ENCODE measurements at regions not wholly inside any gene's neighbourhood (a gene's known extent, or its start where the extent isn't known, plus 50 kb on each side); places are given as distances from the start of the nearest gene placed in this dataset.

GRCh38 chr5:3542769-3543168 lies 52.9 kb upstream of the IRX1 start:
- Mint-ChIP-seq H3K4me1 (no peaks in the 10 kb centered on the region), H3K27ac (no peak overlapping the region), H3K9me3 (peaks cover 6% of the 10 kb centered on the region), H3K4me3 (no peak overlapping the region), H3K27me3 (no peaks in the 10 kb centered on the region), H3K36me3 (ENCODE audit: low read depth) (no peaks in the 10 kb centered on the region)
- ATAC-seq (replicated peaks): no peak

- H3K4me3 Mint-ChIP-seq: no peak overlapping the region
- H3K27ac Mint-ChIP-seq: no peak overlapping the region
- ATAC-seq (replicated peaks): no peak
- H3K27me3 Mint-ChIP-seq: no peaks in the 10 kb centered on the region
- H3K4me1 Mint-ChIP-seq: no peaks in the 10 kb centered on the region
- H3K36me3 Mint-ChIP-seq (ENCODE audit: low read depth): no peaks in the 10 kb centered on the region
- H3K9me3 Mint-ChIP-seq: peaks cover 8% of the 10 kb centered on the region
These were observed 53.5 kb upstream of the IRX1 start for GRCh38 chr5:3542158-3542557.

- Mint-ChIP-seq H3K27me3 (no peaks in the 10 kb centered on the region), H3K9me3 (peaks cover 13% of the 10 kb centered on the region), H3K4me1 (no peaks in the 10 kb centered on the region), H3K4me3 (no peak overlapping the region), H3K36me3 (ENCODE audit: low read depth) (no peaks in the 10 kb centered on the region), H3K27ac (no peak overlapping the region)
- no peak for ATAC-seq (replicated peaks)
These were observed 56.7 kb upstream of the IRX1 start for GRCh38 chr5:3538886-3539285.

- H3K4me3 Mint-ChIP-seq: no peak overlapping the region
- no peak overlapping the region for H3K27ac Mint-ChIP-seq
- H3K27me3 Mint-ChIP-seq: no peaks in the 10 kb centered on the region
- peaks cover 16% of the 10 kb centered on the region for H3K9me3 Mint-ChIP-seq
- no peaks in the 10 kb centered on the region for H3K4me1 Mint-ChIP-seq
- no peak for ATAC-seq (replicated peaks)
- no peaks in the 10 kb centered on the region for H3K36me3 Mint-ChIP-seq (ENCODE audit: low read depth)
These were observed 57.7 kb upstream of the IRX1 start for GRCh38 chr5:3537942-3538341.

GRCh38 chr5:3535414-3536211 lies 60.0 kb upstream of the IRX1 start:
- Mint-ChIP-seq H3K4me3 (no peak overlapping the region), H3K9me3 (peaks cover 13% of the 10 kb centered on the region), H3K36me3 (ENCODE audit: low read depth) (no peaks in the 10 kb centered on the region), H3K4me1 (no peaks in the 10 kb centered on the region), H3K27ac (no peak overlapping the region), H3K27me3 (no peaks in the 10 kb centered on the region)
- ATAC-seq (replicated peaks): no peak

- ATAC-seq (replicated peaks): no peak
- Mint-ChIP-seq H3K36me3 (ENCODE audit: low read depth) (no peaks in the 10 kb centered on the region), H3K4me3 (no peak overlapping the region), H3K9me3 (peaks cover 13% of the 10 kb centered on the region), H3K27ac (no peak overlapping the region), H3K4me1 (no peaks in the 10 kb centered on the region), H3K27me3 (no peaks in the 10 kb centered on the region)
These were observed 60.6 kb upstream of the IRX1 start for GRCh38 chr5:3534997-3535396.

GRCh38 chr5:3531320-3531986 lies 64.2 kb upstream of the IRX1 start:
- no peaks in the 10 kb centered on the region for H3K27me3 Mint-ChIP-seq
- no peaks in the 10 kb centered on the region for H3K4me1 Mint-ChIP-seq
- H3K9me3 Mint-ChIP-seq: peaks cover 6% of the 10 kb centered on the region
- H3K36me3 Mint-ChIP-seq (ENCODE audit: low read depth): no peaks in the 10 kb centered on the region
- H3K4me3 Mint-ChIP-seq: no peak overlapping the region
- H3K27ac Mint-ChIP-seq: no peak overlapping the region
- no peak for ATAC-seq (replicated peaks)

- Mint-ChIP-seq H3K9me3 (peaks cover 6% of the 10 kb centered on the region), H3K27ac (no peak overlapping the region)
These were observed 65.4 kb upstream of the IRX1 start for GRCh38 chr5:3530251-3530650.

GRCh38 chr5:3526551-3527185 lies 69.0 kb upstream of the IRX1 start:
- no peaks in the 10 kb centered on the region for H3K4me1 Mint-ChIP-seq
- no peaks in the 10 kb centered on the region for H3K36me3 Mint-ChIP-seq (ENCODE audit: low read depth)
- H3K4me3 Mint-ChIP-seq: no peak overlapping the region
- peaks cover 20% of the 10 kb centered on the region for H3K9me3 Mint-ChIP-seq
- no peaks in the 10 kb centered on the region for H3K27me3 Mint-ChIP-seq
- no peak for ATAC-seq (replicated peaks)
- no peak overlapping the region for H3K27ac Mint-ChIP-seq

More at GRCh38 chr5:3530251-3530650, 65.4 kb upstream of the IRX1 start:
- no peak for ATAC-seq (replicated peaks)
- H3K27me3 Mint-ChIP-seq: no peaks in the 10 kb centered on the region
- H3K4me3 Mint-ChIP-seq: no peak overlapping the region
- no peaks in the 10 kb centered on the region for H3K36me3 Mint-ChIP-seq (ENCODE audit: low read depth)
- no peaks in the 10 kb centered on the region for H3K4me1 Mint-ChIP-seq

GRCh38 chr5:3522491-3522890 lies 73.1 kb upstream of the IRX1 start:
- Mint-ChIP-seq H3K4me1 (no peaks in the 10 kb centered on the region), H3K9me3 (peaks cover 23% of the 10 kb centered on the region), H3K36me3 (ENCODE audit: low read depth) (no peaks in the 10 kb centered on the region), H3K4me3 (no peak overlapping the region), H3K27me3 (no peaks in the 10 kb centered on the region), H3K27ac (no peak overlapping the region)
- no peak for ATAC-seq (replicated peaks)

- Mint-ChIP-seq H3K27ac (no peak overlapping the region), H3K9me3 (peaks cover 9% of the 10 kb centered on the region), H3K4me3 (no peak overlapping the region), H3K36me3 (ENCODE audit: low read depth) (no peaks in the 10 kb centered on the region), H3K27me3 (no peaks in the 10 kb centered on the region), H3K4me1 (no peaks in the 10 kb centered on the region)
- no peak for ATAC-seq (replicated peaks)
These were observed 77.1 kb upstream of the IRX1 start for GRCh38 chr5:3518576-3518975.

GRCh38 chr5:3518051-3518450 lies 77.6 kb upstream of the IRX1 start:
- peaks cover 6% of the 10 kb centered on the region for H3K9me3 Mint-ChIP-seq
- no peak overlapping the region for H3K27ac Mint-ChIP-seq
- no peaks in the 10 kb centered on the region for H3K4me1 Mint-ChIP-seq
- ATAC-seq (replicated peaks): no peak
- H3K27me3 Mint-ChIP-seq: no peaks in the 10 kb centered on the region
- no peaks in the 10 kb centered on the region for H3K36me3 Mint-ChIP-seq (ENCODE audit: low read depth)
- no peak overlapping the region for H3K4me3 Mint-ChIP-seq

- H3K36me3 Mint-ChIP-seq (ENCODE audit: low read depth): no peaks in the 10 kb centered on the region
- no peaks in the 10 kb centered on the region for H3K4me1 Mint-ChIP-seq
- peaks cover 3% of the 10 kb centered on the region for H3K9me3 Mint-ChIP-seq
- H3K27me3 Mint-ChIP-seq: no peaks in the 10 kb centered on the region
- H3K4me3 Mint-ChIP-seq: no peak overlapping the region
- ATAC-seq (replicated peaks): no peak
- no peak overlapping the region for H3K27ac Mint-ChIP-seq
These were observed 78.3 kb upstream of the IRX1 start for GRCh38 chr5:3517348-3517747.

- Mint-ChIP-seq H3K27ac (no peak overlapping the region), H3K9me3 (peaks cover 4% of the 10 kb centered on the region), H3K36me3 (ENCODE audit: low read depth) (no peaks in the 10 kb centered on the region), H3K4me3 (no peak overlapping the region), H3K4me1 (no peaks in the 10 kb centered on the region), H3K27me3 (no peaks in the 10 kb centered on the region)
- ATAC-seq (replicated peaks): no peak
These were observed 83.1 kb upstream of the IRX1 start for GRCh38 chr5:3512361-3513095.
